ENCODE measurements at regions not wholly inside any gene's neighbourhood (a gene's known extent, or its start where the extent isn't known, plus 50 kb on each side); places are given as distances from the start of the nearest gene placed in this dataset.
"Not testable (repeated sequence)": the region's sequence is repeated elsewhere in the genome, so short reads cannot be mapped to it uniquely, and the experiment has no call there.

- not testable (repeated sequence) for H3K79me2 ChIP-seq (replicated peaks; ENCODE audit: insufficient read depth, low read length); H2AFZ ChIP-seq (ENCODE audit: low read depth, low read length); H3K9ac ChIP-seq (ENCODE audit: low read length); H3K27ac ChIP-seq (ENCODE audit: low read length); H3K27me3 ChIP-seq (ENCODE audit: insufficient read depth, low read depth, low read length); H3K4me2 ChIP-seq (ENCODE audit: low read length); H4K20me1 ChIP-seq (ENCODE audit: insufficient read depth); H3K36me3 ChIP-seq (ENCODE audit: insufficient read depth, low read length); H3K4me3 ChIP-seq (ENCODE audit: low read length); H3F3A ChIP-seq (ENCODE audit: insufficient read depth, low read length, poor library complexity, severe bottlenecking); H3K9me3 ChIP-seq (ENCODE audit: low read length); H3K9me2 ChIP-seq (ENCODE audit: insufficient read depth, low read length)
Measured at GRCh38 chr15:20153528-20153927, 388.1 kb downstream of the GOLGA6L6 start.

GRCh38 chr15:20148679-20149078, 392.9 kb downstream of the GOLGA6L6 start:
- H3K4me3 ChIP-seq (ENCODE audit: low read length): not testable (repeated sequence)

GRCh38 chr15:20148008-20148407, 393.6 kb downstream of the GOLGA6L6 start:
- H3K79me2 ChIP-seq (replicated peaks; ENCODE audit: insufficient read depth, low read length); H3K36me3 ChIP-seq (ENCODE audit: insufficient read depth, low read length); H3K9ac ChIP-seq (ENCODE audit: low read length); H4K20me1 ChIP-seq (ENCODE audit: insufficient read depth); H3K4me3 ChIP-seq (ENCODE audit: low read length); H3K27me3 ChIP-seq (ENCODE audit: insufficient read depth, low read depth, low read length); H3K9me3 ChIP-seq (ENCODE audit: low read length); H2AFZ ChIP-seq (ENCODE audit: low read depth, low read length); H3K4me2 ChIP-seq (ENCODE audit: low read length); H3F3A ChIP-seq (ENCODE audit: insufficient read depth, low read length, poor library complexity, severe bottlenecking); H3K27ac ChIP-seq (ENCODE audit: low read length); H3K9me2 ChIP-seq (ENCODE audit: insufficient read depth, low read length): not testable (repeated sequence)

More at GRCh38 chr15:20148679-20149078, 392.9 kb downstream of the GOLGA6L6 start:
- not testable (repeated sequence) for H3F3A ChIP-seq (ENCODE audit: insufficient read depth, low read length, poor library complexity, severe bottlenecking); H3K9me2 ChIP-seq (ENCODE audit: insufficient read depth, low read length); H2AFZ ChIP-seq (ENCODE audit: low read depth, low read length); H3K4me2 ChIP-seq (ENCODE audit: low read length); H3K27ac ChIP-seq (ENCODE audit: low read length); H4K20me1 ChIP-seq (ENCODE audit: insufficient read depth); H3K27me3 ChIP-seq (ENCODE audit: insufficient read depth, low read depth, low read length); H3K9ac ChIP-seq (ENCODE audit: low read length); H3K79me2 ChIP-seq (replicated peaks; ENCODE audit: insufficient read depth, low read length); H3K9me3 ChIP-seq (ENCODE audit: low read length); H3K36me3 ChIP-seq (ENCODE audit: insufficient read depth, low read length)

- H3K4me2 ChIP-seq (ENCODE audit: low read length); H3K9me3 ChIP-seq (ENCODE audit: low read length); H3F3A ChIP-seq (ENCODE audit: insufficient read depth, low read length, poor library complexity, severe bottlenecking); H3K27ac ChIP-seq (ENCODE audit: low read length); H3K4me3 ChIP-seq (ENCODE audit: low read length); H3K79me2 ChIP-seq (replicated peaks; ENCODE audit: insufficient read depth, low read length); H4K20me1 ChIP-seq (ENCODE audit: insufficient read depth); H3K27me3 ChIP-seq (ENCODE audit: insufficient read depth, low read depth, low read length); H3K9me2 ChIP-seq (ENCODE audit: insufficient read depth, low read length); H2AFZ ChIP-seq (ENCODE audit: low read depth, low read length); H3K36me3 ChIP-seq (ENCODE audit: insufficient read depth, low read length); H3K9ac ChIP-seq (ENCODE audit: low read length): not testable (repeated sequence)
Measured at GRCh38 chr15:20144333-20145036, 397.1 kb downstream of the GOLGA6L6 start.

GRCh38 chr15:20142906-20143305, 398.7 kb downstream of the GOLGA6L6 start:
- not testable (repeated sequence) for H3K9ac ChIP-seq (ENCODE audit: low read length); H3K27me3 ChIP-seq (ENCODE audit: insufficient read depth, low read depth, low read length); H3K79me2 ChIP-seq (replicated peaks; ENCODE audit: insufficient read depth, low read length); H3K4me3 ChIP-seq (ENCODE audit: low read length); H2AFZ ChIP-seq (ENCODE audit: low read depth, low read length); H3K36me3 ChIP-seq (ENCODE audit: insufficient read depth, low read length); H3K9me3 ChIP-seq (ENCODE audit: low read length); H3K27ac ChIP-seq (ENCODE audit: low read length); H3K9me2 ChIP-seq (ENCODE audit: insufficient read depth, low read length); H3F3A ChIP-seq (ENCODE audit: insufficient read depth, low read length, poor library complexity, severe bottlenecking); H3K4me2 ChIP-seq (ENCODE audit: low read length); H4K20me1 ChIP-seq (ENCODE audit: insufficient read depth)

GRCh38 chr15:20142410-20142809, 399.2 kb downstream of the GOLGA6L6 start:
- not testable (repeated sequence) for H4K20me1 ChIP-seq (ENCODE audit: insufficient read depth); H3K4me3 ChIP-seq (ENCODE audit: low read length)

GRCh38 chr15:20124668-20125067, 416.9 kb downstream of the GOLGA6L6 start:
- H3K9me2 ChIP-seq (ENCODE audit: insufficient read depth, low read length); H3K9ac ChIP-seq (ENCODE audit: low read length); H4K20me1 ChIP-seq (ENCODE audit: insufficient read depth); H3K27ac ChIP-seq (ENCODE audit: low read length); H3K4me2 ChIP-seq (ENCODE audit: low read length); H3K79me2 ChIP-seq (replicated peaks; ENCODE audit: insufficient read depth, low read length); H3K36me3 ChIP-seq (ENCODE audit: insufficient read depth, low read length); H3K9me3 ChIP-seq (ENCODE audit: low read length); H3K27me3 ChIP-seq (ENCODE audit: insufficient read depth, low read depth, low read length); H3K4me3 ChIP-seq (ENCODE audit: low read length); H2AFZ ChIP-seq (ENCODE audit: low read depth, low read length); H3F3A ChIP-seq (ENCODE audit: insufficient read depth, low read length, poor library complexity, severe bottlenecking): not testable (repeated sequence)

More at GRCh38 chr15:20142410-20142809, 399.2 kb downstream of the GOLGA6L6 start:
- H3K9ac ChIP-seq (ENCODE audit: low read length); H3K4me2 ChIP-seq (ENCODE audit: low read length); H3K27me3 ChIP-seq (ENCODE audit: insufficient read depth, low read depth, low read length); H2AFZ ChIP-seq (ENCODE audit: low read depth, low read length); H3F3A ChIP-seq (ENCODE audit: insufficient read depth, low read length, poor library complexity, severe bottlenecking); H3K79me2 ChIP-seq (replicated peaks; ENCODE audit: insufficient read depth, low read length); H3K9me2 ChIP-seq (ENCODE audit: insufficient read depth, low read length); H3K27ac ChIP-seq (ENCODE audit: low read length); H3K9me3 ChIP-seq (ENCODE audit: low read length); H3K36me3 ChIP-seq (ENCODE audit: insufficient read depth, low read length): not testable (repeated sequence)

Measured in neural cell (in vitro differentiated cells).